ENCODE measurements at regions not wholly inside any gene's neighbourhood (a gene's known extent, or its start where the extent isn't known, plus 50 kb on each side); places are given as distances from the start of the nearest gene placed in this dataset.

DNA sequence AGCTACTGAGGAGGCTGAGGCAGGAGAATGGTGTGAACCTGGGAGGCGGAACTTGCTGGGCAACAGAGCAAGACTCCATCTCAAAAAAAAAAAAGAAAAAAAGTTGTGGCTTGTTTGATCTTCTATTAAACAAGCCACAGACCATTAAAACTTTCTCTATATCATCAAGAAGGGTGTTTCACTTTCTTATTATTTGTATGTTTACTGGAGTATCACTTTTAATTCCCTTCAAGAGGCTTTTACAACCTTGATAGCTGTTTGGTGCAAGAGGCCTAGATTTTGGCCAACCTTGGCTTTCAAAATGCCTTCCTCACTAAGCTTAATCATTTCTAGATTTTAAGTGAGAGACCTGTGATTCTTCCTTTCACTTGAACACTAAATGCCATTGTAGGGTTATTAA lies 339.1 kb downstream of the TSN start:
- H3K27ac ChIP-seq = no peak overlapping the region
- H3K27me3 ChIP-seq (replicated peaks) = no peaks in the 10 kb centered on the region
- H3K36me3 ChIP-seq = no peaks in the 10 kb centered on the region
- H3K9me3 ChIP-seq (replicated peaks) = no peaks in the 10 kb centered on the region
- H3K4me1 ChIP-seq (replicated peaks) = no peaks in the 10 kb centered on the region
- H3K4me3 ChIP-seq = no peak overlapping the region
- no peak for DNase-seq (ENCODE audit: low read depth in 1 of 2, low spot score in 2 of 2)

DNA sequence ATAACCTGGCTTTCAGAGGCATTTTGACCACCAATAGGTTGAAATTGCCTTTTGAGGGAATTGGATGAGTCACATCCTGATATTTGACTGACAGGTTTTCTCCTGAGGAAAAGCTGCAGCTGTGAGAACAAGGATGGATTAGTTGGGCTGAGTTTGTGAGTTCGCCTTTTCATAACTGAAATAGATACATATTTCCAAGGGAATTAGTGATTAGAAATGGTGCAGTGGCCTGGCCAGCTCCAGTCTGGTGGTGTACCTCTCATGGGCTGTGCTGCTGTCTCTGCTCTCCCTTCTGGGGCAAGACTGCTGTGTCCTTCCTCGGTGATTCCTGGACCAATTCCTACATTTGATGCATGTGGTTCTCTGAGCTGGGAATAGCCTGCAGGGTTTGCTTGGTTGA lies 341.3 kb downstream of the TSN start:
- DNase-seq (ENCODE audit: low read depth in 1 of 2, low spot score in 2 of 2) = no peak
- H3K9me3 ChIP-seq (replicated peaks) = no peaks in the 10 kb centered on the region
- no peaks in the 10 kb centered on the region for H3K36me3 ChIP-seq
- no peak overlapping the region for H3K4me3 ChIP-seq
- no peaks in the 10 kb centered on the region for H3K27me3 ChIP-seq (replicated peaks)
- H3K4me1 ChIP-seq (replicated peaks) = no peaks in the 10 kb centered on the region
- H3K27ac ChIP-seq = no peak overlapping the region

- Histone ChIP-seq H3K36me3 (no peaks in the 10 kb centered on the region), H3K4me1 (replicated peaks) (no peaks in the 10 kb centered on the region), H3K9me3 (replicated peaks) (no peaks in the 10 kb centered on the region), H3K27ac (no peak overlapping the region), H3K27me3 (replicated peaks) (no peaks in the 10 kb centered on the region), H3K4me3 (no peak overlapping the region)
- no peak for DNase-seq (ENCODE audit: low read depth in 1 of 2, low spot score in 2 of 2)
These were observed 342.9 kb downstream of the TSN start for GRCh38 chr2:122098306-122098705.

- no peaks in the 10 kb centered on the region for H3K36me3 ChIP-seq
- H3K9me3 ChIP-seq (replicated peaks) = no peaks in the 10 kb centered on the region
- no peak for DNase-seq (ENCODE audit: low read depth in 1 of 2, low spot score in 2 of 2)
- H3K4me1 ChIP-seq (replicated peaks) = no peaks in the 10 kb centered on the region
- H3K4me3 ChIP-seq = no peak overlapping the region
- H3K27me3 ChIP-seq (replicated peaks) = no peaks in the 10 kb centered on the region
- H3K27ac ChIP-seq = no peak overlapping the region
These were observed 344.9 kb downstream of the TSN start for GRCh38 chr2:122100346-122100745.

DNA sequence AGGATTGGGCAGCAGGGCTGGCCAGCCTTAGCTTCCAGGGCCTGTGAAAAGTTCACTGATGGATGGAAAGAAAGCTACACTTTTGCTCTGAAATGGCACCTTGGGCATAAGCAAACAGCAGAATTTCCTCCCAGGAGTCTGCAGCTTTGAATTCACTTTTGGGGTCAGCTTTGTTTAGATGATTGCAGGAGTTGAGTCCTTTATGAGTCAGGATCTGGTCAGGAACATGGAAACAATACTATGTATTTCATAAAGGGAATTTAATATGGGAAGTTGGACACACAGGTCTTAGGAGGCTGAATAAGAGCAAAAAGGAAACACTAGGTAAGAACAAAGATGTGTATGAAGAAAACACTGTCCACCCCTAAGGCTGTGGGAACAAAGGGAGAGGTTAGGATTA lies 345.3 kb downstream of the TSN start:
- H3K4me1 ChIP-seq (replicated peaks) = no peaks in the 10 kb centered on the region
- no peak for DNase-seq (ENCODE audit: low read depth in 1 of 2, low spot score in 2 of 2)
- H3K36me3 ChIP-seq = no peaks in the 10 kb centered on the region
- no peaks in the 10 kb centered on the region for H3K9me3 ChIP-seq (replicated peaks)
- H3K4me3 ChIP-seq = no peak overlapping the region
- no peaks in the 10 kb centered on the region for H3K27me3 ChIP-seq (replicated peaks)
- H3K27ac ChIP-seq = no peak overlapping the region

DNA sequence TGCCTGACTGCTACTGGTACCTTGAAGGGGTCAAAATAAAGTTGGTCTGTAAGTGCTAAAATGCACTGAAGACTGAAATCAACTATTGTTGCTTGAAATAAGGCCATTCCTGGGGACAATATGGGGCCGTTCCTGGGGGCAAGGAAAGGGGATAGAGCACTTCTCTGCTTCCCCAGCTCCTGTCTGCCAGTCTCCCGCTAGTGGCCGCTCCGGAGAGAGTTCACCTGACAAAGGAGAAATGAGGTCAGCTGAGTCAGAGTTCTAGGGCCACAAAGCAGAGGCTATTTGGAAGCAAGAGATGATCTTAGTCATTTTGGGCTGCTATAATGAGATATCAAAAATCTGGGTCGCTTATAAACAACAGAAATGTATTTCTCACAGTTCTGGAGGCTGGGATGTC lies 345.9 kb downstream of the TSN start:
- no peak overlapping the region for H3K4me3 ChIP-seq
- no peak for DNase-seq (ENCODE audit: low read depth in 1 of 2, low spot score in 2 of 2)
- H3K9me3 ChIP-seq (replicated peaks) = no peaks in the 10 kb centered on the region
- H3K36me3 ChIP-seq = no peaks in the 10 kb centered on the region
- no peaks in the 10 kb centered on the region for H3K27me3 ChIP-seq (replicated peaks)
- no peak overlapping the region for H3K27ac ChIP-seq
- H3K4me1 ChIP-seq (replicated peaks) = no peaks in the 10 kb centered on the region

- H3K27me3 ChIP-seq (replicated peaks) = no peaks in the 10 kb centered on the region
- H3K36me3 ChIP-seq = no peaks in the 10 kb centered on the region
- no peak overlapping the region for H3K27ac ChIP-seq
- no peaks in the 10 kb centered on the region for H3K4me1 ChIP-seq (replicated peaks)
- no peak overlapping the region for H3K4me3 ChIP-seq
- no peak for DNase-seq (ENCODE audit: low read depth in 1 of 2, low spot score in 2 of 2)
- H3K9me3 ChIP-seq (replicated peaks) = no peaks in the 10 kb centered on the region
These were observed 349.9 kb downstream of the TSN start for GRCh38 chr2:122105171-122105876.

- H3K27ac ChIP-seq = no peak overlapping the region
- H3K9me3 ChIP-seq (replicated peaks) = no peaks in the 10 kb centered on the region
- DNase-seq (ENCODE audit: low read depth in 1 of 2, low spot score in 2 of 2) = no peak
These were observed 350.4 kb downstream of the TSN start for GRCh38 chr2:122105877-122106206.

GRCh38 chr2:122108186-122108585 lies 352.7 kb downstream of the TSN start:
- no peaks in the 10 kb centered on the region for H3K4me1 ChIP-seq (replicated peaks)
- no peak overlapping the region for H3K27ac ChIP-seq
- H3K4me3 ChIP-seq = no peak overlapping the region
- no peaks in the 10 kb centered on the region for H3K36me3 ChIP-seq
- no peaks in the 10 kb centered on the region for H3K9me3 ChIP-seq (replicated peaks)
- no peaks in the 10 kb centered on the region for H3K27me3 ChIP-seq (replicated peaks)
- no peak for DNase-seq (ENCODE audit: low read depth in 1 of 2, low spot score in 2 of 2)

More at GRCh38 chr2:122105877-122106206, 350.4 kb downstream of the TSN start:
- Histone ChIP-seq H3K4me3 (no peak overlapping the region), H3K36me3 (no peaks in the 10 kb centered on the region), H3K4me1 (replicated peaks) (no peaks in the 10 kb centered on the region), H3K27me3 (replicated peaks) (no peaks in the 10 kb centered on the region)

GRCh38 chr2:122112216-122113005 lies 357.0 kb downstream of the TSN start:
- H3K4me1 ChIP-seq (replicated peaks) = no peaks in the 10 kb centered on the region
- H3K9me3 ChIP-seq (replicated peaks) = no peaks in the 10 kb centered on the region
- H3K4me3 ChIP-seq = no peak overlapping the region
- H3K27ac ChIP-seq = no peak overlapping the region
- no peak for DNase-seq (ENCODE audit: low read depth in 1 of 2, low spot score in 2 of 2)
- H3K36me3 ChIP-seq = no peaks in the 10 kb centered on the region
- H3K27me3 ChIP-seq (replicated peaks) = no peaks in the 10 kb centered on the region

- Histone ChIP-seq H3K36me3 (no peaks in the 10 kb centered on the region), H3K4me1 (replicated peaks) (no peaks in the 10 kb centered on the region), H3K9me3 (replicated peaks) (no peaks in the 10 kb centered on the region), H3K4me3 (no peak overlapping the region), H3K27me3 (replicated peaks) (no peaks in the 10 kb centered on the region), H3K27ac (no peak overlapping the region)
- no peak for DNase-seq (ENCODE audit: low read depth in 1 of 2, low spot score in 2 of 2)
These were observed 359.0 kb downstream of the TSN start for GRCh38 chr2:122114421-122114820.

- Histone ChIP-seq H3K36me3 (no peaks in the 10 kb centered on the region), H3K9me3 (replicated peaks) (no peaks in the 10 kb centered on the region), H3K4me3 (no peak overlapping the region), H3K27me3 (replicated peaks) (no peaks in the 10 kb centered on the region), H3K4me1 (replicated peaks) (no peaks in the 10 kb centered on the region), H3K27ac (no peak overlapping the region)
- no peak for DNase-seq (ENCODE audit: low read depth in 1 of 2, low spot score in 2 of 2)
These were observed 361.9 kb downstream of the TSN start for GRCh38 chr2:122117371-122117770.

GRCh38 chr2:122129399-122129798 lies 373.9 kb downstream of the TSN start:
- Histone ChIP-seq H3K27me3 (replicated peaks) (no peaks in the 10 kb centered on the region), H3K36me3 (no peaks in the 10 kb centered on the region), H3K4me1 (replicated peaks) (no peaks in the 10 kb centered on the region), H3K27ac (no peak overlapping the region), H3K4me3 (no peak overlapping the region), H3K9me3 (replicated peaks) (no peaks in the 10 kb centered on the region; the same call in 1 of the 2 replicates)
- DNase-seq (ENCODE audit: low read depth in 1 of 2, low spot score in 2 of 2) = no peak

DNA sequence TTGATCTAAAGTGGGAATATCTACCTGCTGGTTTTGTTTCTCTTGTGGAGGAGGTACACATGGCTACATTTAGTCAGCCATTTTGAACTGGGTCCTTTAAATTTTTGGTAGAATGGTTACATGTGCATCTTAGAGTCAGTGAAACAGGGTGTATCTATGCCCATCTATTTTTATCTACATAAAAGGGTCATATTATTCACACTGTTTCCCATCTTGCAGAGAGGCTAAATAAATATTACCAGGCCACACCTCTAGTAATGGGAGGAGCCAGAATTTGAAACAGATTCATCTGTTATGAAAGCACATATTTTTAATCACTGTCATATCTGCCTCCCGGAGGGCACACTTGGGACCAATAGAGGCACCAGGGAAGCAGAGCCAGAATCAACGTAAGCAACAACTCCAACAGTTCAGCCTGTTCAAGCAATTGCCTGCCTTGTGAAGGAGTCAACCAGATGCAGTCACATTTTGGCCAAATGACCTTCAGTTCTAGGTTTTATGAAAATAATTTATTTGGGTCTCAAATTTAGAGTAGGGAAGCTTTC lies 376.8 kb downstream of the TSN start:
- Histone ChIP-seq H3K27ac (no peak overlapping the region), H3K36me3 (no peaks in the 10 kb centered on the region), H3K4me1 (replicated peaks) (no peaks in the 10 kb centered on the region), H3K4me3 (no peak overlapping the region), H3K27me3 (replicated peaks) (no peaks in the 10 kb centered on the region), H3K9me3 (replicated peaks) (no peaks in the 10 kb centered on the region; the same call in 1 of the 2 replicates)
- no peak for DNase-seq (ENCODE audit: low read depth in 1 of 2, low spot score in 2 of 2)

Data from SJSA1 (cell line).